IgD-negative memory B cell (primary cell): ENCODE measurements at regions not wholly inside any gene's neighbourhood (a gene's known extent, or its start where the extent isn't known, plus 50 kb on each side); places are given as distances from the start of the nearest gene placed in this dataset.

Experiments used
- H3K27ac Mint-ChIP-seq, 3 donors: one replicate each; pipeline ENCODE4 v1.8.0; 2020 to 2022; ENCODE audit warnings: mild to moderate bottlenecking in 3 of 3, mixed read lengths in 3 of 3, moderate library complexity in 1 of 3
- H3K27me3 Mint-ChIP-seq: one replicate; pipeline ENCODE4 v1.8.0; 2021; ENCODE audit warnings: mixed read lengths
- H3K36me3 Mint-ChIP-seq: one replicate; pipeline ENCODE4 v1.8.0; 2020; ENCODE audit warnings: mild to moderate bottlenecking, mixed read lengths
- H3K4me1 Mint-ChIP-seq, 3 donors: one replicate each; pipeline ENCODE4 v1.8.0; 2020 to 2022; ENCODE audit warnings: mixed read lengths in 3 of 3, mild to moderate bottlenecking in 1 of 3
- H3K4me3 Mint-ChIP-seq, 4 donors: one replicate each; pipeline ENCODE4 v1.8.0; 2020 to 2022; ENCODE audit warnings: mild to moderate bottlenecking in 4 of 4, mixed read lengths in 4 of 4, moderate library complexity in 3 of 4
- H3K9me3 Mint-ChIP-seq, 3 donors: one replicate each; pipeline ENCODE4 v1.8.0; 2020 to 2021; ENCODE audit warnings: mixed read lengths in 3 of 3, mild to moderate bottlenecking in 1 of 3

DNA sequence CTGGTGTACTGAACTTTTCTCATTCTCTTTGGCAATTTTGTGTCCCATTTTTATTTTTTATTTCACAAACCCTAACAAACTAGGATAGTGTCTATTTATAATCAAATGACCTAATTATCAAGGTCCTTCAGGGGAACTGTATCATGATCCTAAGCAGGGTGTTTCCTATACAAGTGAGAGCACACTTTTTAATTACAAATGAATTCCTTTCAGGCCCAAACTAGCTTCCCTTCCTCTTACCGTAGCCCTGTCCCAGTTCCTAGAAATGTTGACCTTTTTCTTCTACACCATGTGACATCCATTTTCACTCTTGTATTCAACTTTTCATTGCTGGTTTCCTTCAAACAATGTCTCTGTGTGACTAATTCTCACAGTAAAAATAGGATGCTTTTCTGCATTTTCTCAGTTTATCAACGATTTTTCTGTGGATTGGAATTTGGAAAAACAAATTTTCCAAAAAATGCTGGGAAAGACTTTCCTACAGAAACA is 411.4 kb downstream of the CCDC91 start:
- H3K9me3 Mint-ChIP-seq, result peaks cover 0 to 5% (median 2%) of the 10 kb centered on the region in 3 donors
- no peaks in the 10 kb centered on the region for H3K4me1 Mint-ChIP-seq
- no peak overlapping the region for H3K27ac Mint-ChIP-seq
- no peaks in the 10 kb centered on the region for H3K27me3 Mint-ChIP-seq
- H3K36me3 Mint-ChIP-seq, result no peaks in the 10 kb centered on the region
- no peak overlapping the region for H3K4me3 Mint-ChIP-seq

DNA sequence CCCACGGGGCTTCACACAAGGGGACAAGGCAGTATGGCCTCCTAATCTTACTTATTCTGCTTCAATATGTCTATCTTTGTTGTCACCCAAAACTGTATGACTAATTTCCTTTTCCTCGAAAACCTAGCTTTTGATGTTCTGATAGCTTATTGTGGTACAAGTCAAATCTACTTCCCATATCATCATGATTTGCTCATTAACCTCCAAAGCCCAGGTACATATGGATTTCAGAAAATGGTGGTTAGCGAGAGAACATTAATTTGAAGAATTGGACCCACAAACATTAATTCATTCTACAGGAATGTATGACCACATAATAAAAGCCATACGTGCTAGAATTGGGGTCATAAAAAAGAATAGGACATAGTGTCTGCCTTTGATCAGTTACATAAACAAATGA is 412.5 kb downstream of the CCDC91 start:
- H3K4me3 Mint-ChIP-seq, result no peak overlapping the region
- H3K27me3 Mint-ChIP-seq, result no peaks in the 10 kb centered on the region
- no peaks in the 10 kb centered on the region for H3K36me3 Mint-ChIP-seq
- H3K9me3 Mint-ChIP-seq, result peaks cover 5 to 13% (median 9%) of the 10 kb centered on the region in 3 donors
- no peaks in the 10 kb centered on the region for H3K4me1 Mint-ChIP-seq
- no peak overlapping the region for H3K27ac Mint-ChIP-seq

DNA sequence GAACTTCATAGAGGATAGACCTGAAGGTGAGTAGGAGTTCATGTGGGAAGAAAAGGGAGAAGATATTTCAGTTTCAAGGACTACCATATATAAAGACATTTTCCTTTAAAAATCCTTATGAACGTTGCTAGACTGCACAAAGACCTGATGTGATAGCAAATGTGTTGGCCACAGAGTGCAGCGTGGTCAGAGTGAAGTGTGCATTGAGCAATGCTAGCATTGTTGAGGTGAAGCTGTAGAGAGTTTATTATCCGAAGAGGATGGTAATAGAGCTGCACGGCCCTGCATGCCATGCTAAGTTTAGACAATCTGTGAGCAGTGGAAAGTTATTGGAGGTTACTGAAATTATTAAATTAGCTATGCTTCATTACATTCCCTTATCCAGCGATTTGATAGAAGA is 413.0 kb downstream of the CCDC91 start:
- Mint-ChIP-seq H3K9me3 (peaks cover 5 to 15% (median 10%) of the 10 kb centered on the region in 3 donors), H3K4me1 (no peaks in the 10 kb centered on the region), H3K27ac (no peak overlapping the region), H3K4me3 (no peak overlapping the region), H3K27me3 (no peaks in the 10 kb centered on the region), H3K36me3 (no peaks in the 10 kb centered on the region)

DNA sequence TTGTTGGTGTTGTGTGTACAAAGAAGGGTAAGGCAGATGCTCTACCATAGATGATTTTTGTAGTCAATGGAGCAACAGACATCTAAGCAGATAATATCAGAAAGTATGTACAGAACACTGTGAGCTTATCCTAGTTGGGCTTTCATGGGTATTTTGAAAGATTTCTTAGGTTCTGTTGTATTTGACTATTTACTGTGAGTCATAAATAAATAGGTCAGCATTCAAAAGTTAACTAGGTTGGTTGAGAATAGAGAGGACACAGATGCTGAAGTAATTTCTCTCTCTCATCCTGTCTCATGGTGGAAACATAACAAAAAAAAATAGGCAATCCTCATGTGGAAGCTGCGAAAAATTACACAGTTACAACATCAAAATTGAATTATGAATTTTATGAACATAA is 413.5 kb downstream of the CCDC91 start:
- Mint-ChIP-seq H3K27me3 (no peaks in the 10 kb centered on the region), H3K4me1 (no peaks in the 10 kb centered on the region), H3K36me3 (no peaks in the 10 kb centered on the region), H3K4me3 (no peak overlapping the region), H3K9me3 (peaks cover 5 to 15% (median 10%) of the 10 kb centered on the region in 3 donors), H3K27ac (no peak overlapping the region)

DNA sequence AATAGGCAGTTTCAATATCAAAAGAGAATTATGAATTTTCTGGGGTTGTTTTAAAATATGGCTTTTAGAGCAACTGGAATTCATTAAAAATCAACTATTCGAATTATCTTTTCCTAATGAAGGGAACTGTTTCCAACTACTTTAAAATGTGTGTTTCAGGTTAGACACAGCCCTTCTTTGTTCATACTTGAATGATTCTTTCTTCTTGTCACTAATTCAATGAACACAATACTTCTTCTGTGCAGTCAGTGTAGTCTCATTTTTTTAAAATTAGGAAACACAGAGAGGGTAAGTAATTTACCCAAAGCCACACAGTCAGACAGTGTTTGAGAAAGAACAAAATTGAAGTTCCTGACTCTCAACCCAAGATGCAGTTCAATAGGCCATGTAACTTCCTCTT is 414.0 kb downstream of the CCDC91 start:
- H3K27ac Mint-ChIP-seq, result no peak overlapping the region
- peaks cover 5 to 15% (median 10%) of the 10 kb centered on the region in 3 donors for H3K9me3 Mint-ChIP-seq
- H3K4me1 Mint-ChIP-seq, result no peaks in the 10 kb centered on the region
- H3K36me3 Mint-ChIP-seq, result no peaks in the 10 kb centered on the region
- no peaks in the 10 kb centered on the region for H3K27me3 Mint-ChIP-seq
- H3K4me3 Mint-ChIP-seq, result no peak overlapping the region

DNA sequence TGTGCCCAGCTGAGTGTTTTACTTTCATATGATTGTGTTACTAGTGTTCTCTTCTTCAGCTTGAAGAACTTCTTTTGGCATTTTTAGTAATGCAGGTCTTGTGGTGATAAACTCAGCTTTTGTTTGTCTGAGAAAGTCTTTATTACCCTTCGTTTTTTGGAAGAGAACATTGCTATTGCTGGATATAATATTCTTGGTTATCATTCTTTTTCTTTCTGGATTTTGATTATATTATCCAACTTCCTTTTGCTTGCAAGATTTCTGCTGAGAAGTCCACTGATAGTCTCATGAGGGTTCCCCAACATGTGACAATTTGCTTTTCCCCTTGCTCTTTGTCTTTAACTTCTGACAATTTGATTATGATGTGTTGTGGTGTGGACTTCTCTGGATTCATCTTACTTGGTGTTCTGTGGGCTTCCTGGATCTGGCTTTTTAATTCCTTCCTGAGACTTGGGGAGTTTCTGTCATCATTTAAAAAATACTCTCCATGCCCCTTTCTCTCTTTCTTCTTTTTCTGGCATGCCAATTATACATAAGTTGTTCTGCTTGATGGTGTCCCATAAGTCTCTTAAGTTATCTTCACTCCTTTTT is 416.8 kb downstream of the CCDC91 start:
- H3K27ac Mint-ChIP-seq, result no peak overlapping the region
- H3K4me3 Mint-ChIP-seq, result no peak overlapping the region
- H3K4me1 Mint-ChIP-seq, result no peaks in the 10 kb centered on the region
- no peaks in the 10 kb centered on the region for H3K36me3 Mint-ChIP-seq
- H3K9me3 Mint-ChIP-seq, result peaks cover 5 to 15% (median 10%) of the 10 kb centered on the region in 3 donors
- no peaks in the 10 kb centered on the region for H3K27me3 Mint-ChIP-seq

DNA sequence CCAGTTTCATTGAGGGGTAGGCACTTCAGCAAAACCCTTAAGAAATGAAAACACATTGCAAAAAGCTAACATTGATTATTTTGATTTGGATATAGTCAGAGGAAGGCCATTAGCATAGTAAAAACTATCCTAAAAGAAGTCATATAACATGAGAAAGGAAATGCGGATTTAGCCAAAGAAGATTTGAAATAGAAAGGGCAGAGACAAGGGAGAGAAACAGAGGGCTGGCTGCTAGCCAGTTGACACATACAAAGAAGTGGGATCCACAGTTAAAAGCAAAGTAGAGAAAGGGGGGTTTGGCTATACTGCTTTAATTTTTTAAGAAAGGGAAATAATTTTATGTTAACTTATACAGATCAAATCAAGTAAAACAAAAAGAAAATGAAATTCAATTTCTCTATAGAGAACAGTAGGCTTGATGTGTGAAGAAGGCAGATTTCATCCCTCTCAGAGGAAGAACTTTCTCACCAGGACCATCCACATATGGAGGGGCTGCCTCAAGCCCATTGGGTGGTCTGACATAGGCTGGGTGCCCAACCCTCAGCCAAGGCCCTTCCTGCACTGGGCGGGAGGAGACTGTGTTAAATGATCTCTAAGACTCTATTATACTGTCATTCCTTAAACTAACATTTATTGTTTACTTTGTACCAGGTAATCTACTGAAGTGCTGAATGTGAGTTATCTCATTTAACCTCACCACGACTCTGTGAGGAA is 420.3 kb downstream of the CCDC91 start:
- Mint-ChIP-seq H3K27ac (no peak overlapping the region), H3K9me3 (peaks cover 5 to 10% (median 10%) of the 10 kb centered on the region in 3 donors), H3K27me3 (peaks cover 2% of the 10 kb centered on the region), H3K36me3 (no peaks in the 10 kb centered on the region), H3K4me1 (no peaks in the 10 kb centered on the region), H3K4me3 (no peak overlapping the region)

DNA sequence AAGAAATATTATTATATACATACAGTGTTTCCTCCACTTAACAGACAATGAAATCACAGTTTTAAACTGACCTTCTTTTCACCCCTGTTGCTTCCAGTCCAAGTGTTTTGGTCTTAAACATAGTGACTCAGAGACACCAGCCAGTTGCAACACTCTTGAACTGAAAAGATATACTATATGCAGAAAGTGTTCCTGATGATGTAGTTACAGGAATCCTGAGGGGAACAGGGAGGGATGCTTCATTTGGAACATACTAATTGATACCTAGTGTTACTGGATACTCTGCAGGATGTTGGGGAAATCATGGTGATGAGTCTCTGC is 420.8 kb downstream of the CCDC91 start:
- Mint-ChIP-seq H3K4me1 (no peaks in the 10 kb centered on the region), H3K27ac (peak overlapping the region in 1 of 3 donors; percentile 44), H3K27me3 (peaks cover 2% of the 10 kb centered on the region)

DNA sequence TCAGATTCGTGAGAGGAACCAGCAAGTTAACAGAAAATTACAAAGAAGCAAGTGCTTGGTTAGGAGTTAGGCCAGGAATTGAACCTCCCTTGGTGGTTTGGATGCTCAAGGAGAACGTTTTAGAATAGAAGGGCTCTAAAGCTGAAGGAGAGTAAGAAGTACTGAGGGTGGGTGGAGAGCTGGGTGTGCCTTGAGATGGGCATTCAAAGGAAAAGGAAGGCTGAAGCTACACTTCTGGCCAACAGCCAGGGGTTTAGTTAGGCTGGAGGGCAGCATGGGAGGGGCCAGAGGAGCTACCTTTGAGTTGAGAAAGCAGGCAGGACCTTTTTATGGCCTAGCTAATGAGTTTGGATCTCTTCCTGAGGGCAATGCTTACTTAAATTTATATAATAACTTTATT is 421.2 kb downstream of the CCDC91 start:
- no peaks in the 10 kb centered on the region for H3K36me3 Mint-ChIP-seq
- peaks cover 2% of the 10 kb centered on the region for H3K27me3 Mint-ChIP-seq
- H3K27ac Mint-ChIP-seq, result peak overlapping the region in 1 of 3 donors; percentile 44
- H3K4me3 Mint-ChIP-seq, result no peak overlapping the region
- H3K4me1 Mint-ChIP-seq, result no peaks in the 10 kb centered on the region
- H3K9me3 Mint-ChIP-seq, result peaks cover 5 to 14% (median 9%) of the 10 kb centered on the region in 3 donors

More for the DNA sequence above, 420.8 kb downstream of the CCDC91 start:
- H3K9me3 Mint-ChIP-seq, result peaks cover 5 to 10% (median 9%) of the 10 kb centered on the region in 3 donors
- no peaks in the 10 kb centered on the region for H3K36me3 Mint-ChIP-seq
- H3K4me3 Mint-ChIP-seq, result no peak overlapping the region

DNA sequence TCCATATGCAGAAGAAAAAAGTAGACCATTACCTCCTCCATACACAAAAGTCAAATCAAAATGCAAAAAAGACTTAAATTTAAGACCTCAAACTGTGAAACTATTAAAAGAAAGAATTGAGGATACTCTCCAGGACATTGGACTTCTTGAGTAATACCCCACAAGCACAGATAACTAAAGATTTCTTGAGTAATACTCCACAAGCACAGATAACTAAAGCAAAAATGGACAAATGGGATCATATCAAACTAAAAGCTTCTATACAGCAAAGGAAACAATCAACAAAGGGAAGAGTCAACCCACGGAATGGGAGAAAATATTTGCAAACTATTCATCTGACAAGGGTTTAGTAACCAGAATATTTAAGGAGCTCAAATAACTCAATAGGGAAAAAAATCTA is 427.9 kb downstream of the CCDC91 start:
- Mint-ChIP-seq H3K4me1 (no peaks in the 10 kb centered on the region), H3K9me3 (peaks cover 1 to 11% (median 2%) of the 10 kb centered on the region in 3 donors), H3K27ac (no peak overlapping the region), H3K27me3 (no peaks in the 10 kb centered on the region), H3K36me3 (no peaks in the 10 kb centered on the region), H3K4me3 (no peak overlapping the region)

DNA sequence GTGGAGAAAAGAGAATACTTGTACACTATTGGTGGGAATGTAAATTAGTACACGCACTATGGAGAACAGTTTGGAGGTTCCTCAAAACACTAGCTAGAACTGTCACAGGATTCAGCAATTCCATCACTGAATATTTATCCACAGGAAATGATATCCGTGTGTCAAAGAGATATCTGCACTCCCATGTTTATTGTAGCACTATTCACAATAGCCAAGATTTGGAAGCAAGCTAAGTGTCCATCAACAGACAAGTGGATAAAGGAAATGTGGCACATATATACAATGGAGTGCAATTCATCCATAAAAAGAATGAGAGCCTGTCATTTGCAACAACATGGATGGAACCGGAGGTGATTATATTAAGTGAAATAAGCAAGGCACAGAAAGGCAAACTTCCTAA is 428.5 kb downstream of the CCDC91 start:
- Mint-ChIP-seq H3K27ac (no peak overlapping the region), H3K27me3 (peaks cover 2% of the 10 kb centered on the region), H3K36me3 (no peaks in the 10 kb centered on the region), H3K4me3 (no peak overlapping the region), H3K9me3 (peaks cover 1 to 11% (median 2%) of the 10 kb centered on the region in 3 donors), H3K4me1 (no peaks in the 10 kb centered on the region)

DNA sequence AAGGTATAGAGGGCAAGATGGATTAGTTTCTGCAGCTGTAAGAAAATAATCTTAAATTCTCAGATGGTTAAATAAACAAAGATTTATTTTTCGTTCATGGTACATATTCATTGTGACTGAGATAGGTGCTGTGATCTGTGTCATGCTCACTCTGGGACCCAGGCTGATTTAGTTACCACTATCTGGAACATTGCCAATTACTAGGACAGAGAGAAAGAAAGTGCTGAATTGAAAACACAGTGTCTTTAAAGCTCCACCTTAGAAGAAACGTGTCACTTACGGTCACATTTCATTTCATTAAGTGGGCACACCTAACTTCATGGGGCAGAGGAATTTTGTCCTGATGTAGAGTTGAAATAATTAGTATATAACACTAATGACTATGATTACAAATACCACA is 430.0 kb downstream of the CCDC91 start:
- no peak overlapping the region for H3K4me3 Mint-ChIP-seq
- H3K27ac Mint-ChIP-seq, result no peak overlapping the region
- no peaks in the 10 kb centered on the region for H3K4me1 Mint-ChIP-seq
- H3K36me3 Mint-ChIP-seq, result no peaks in the 10 kb centered on the region
- H3K9me3 Mint-ChIP-seq, result peaks cover 1 to 11% (median 3%) of the 10 kb centered on the region in 3 donors
- H3K27me3 Mint-ChIP-seq, result peaks cover 3% of the 10 kb centered on the region

DNA sequence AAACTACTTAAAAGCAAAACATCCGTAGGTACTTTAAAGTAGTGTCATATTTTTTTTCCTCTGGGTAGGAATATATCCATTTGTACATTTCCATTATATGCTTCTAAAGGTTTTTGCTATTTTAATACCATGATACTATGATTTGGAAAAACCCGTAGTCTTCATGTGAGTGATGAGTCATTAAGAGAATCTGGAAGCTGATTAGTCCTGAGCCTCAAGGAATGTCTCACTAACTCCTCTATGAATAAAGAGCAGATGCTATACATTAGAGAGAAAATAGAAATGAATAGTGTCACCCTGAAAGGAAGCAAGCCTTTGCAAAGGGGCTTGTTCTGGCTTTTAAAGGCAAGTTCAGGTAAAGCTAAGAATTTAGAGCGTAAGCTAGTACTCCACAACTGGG is 432.1 kb downstream of the CCDC91 start:
- H3K4me3 Mint-ChIP-seq, result no peak overlapping the region
- no peaks in the 10 kb centered on the region for H3K36me3 Mint-ChIP-seq
- peaks cover 3% of the 10 kb centered on the region for H3K27me3 Mint-ChIP-seq
- H3K4me1 Mint-ChIP-seq, result no peaks in the 10 kb centered on the region
- peaks cover 0 to 1% (median 0%) of the 10 kb centered on the region in 3 donors for H3K9me3 Mint-ChIP-seq
- no peak overlapping the region for H3K27ac Mint-ChIP-seq

DNA sequence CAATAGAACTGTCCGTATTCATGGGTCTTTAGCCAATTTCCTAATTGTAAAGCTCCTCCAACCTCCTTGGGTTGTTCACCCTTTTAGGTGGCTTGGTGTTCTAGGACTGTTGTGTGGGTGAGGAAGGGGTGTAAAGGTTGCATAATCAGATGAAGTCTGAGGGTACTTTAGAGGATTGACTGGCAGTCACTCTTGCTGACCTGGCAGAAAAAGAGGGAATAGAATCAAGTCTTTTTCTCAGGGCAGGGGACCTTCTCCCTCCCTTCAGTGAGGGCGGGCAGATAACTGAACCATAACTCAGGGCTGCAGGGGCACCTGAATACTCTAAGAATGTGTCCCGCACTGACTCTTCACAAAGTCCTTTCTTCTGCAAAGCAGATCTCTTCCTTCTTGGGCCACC is 436.2 kb downstream of the CCDC91 start:
- H3K4me3 Mint-ChIP-seq, result no peak overlapping the region
- peaks cover 3% of the 10 kb centered on the region for H3K27me3 Mint-ChIP-seq
- H3K9me3 Mint-ChIP-seq, result peaks cover 0 to 1% (median 0%) of the 10 kb centered on the region in 3 donors
- no peak overlapping the region for H3K27ac Mint-ChIP-seq
- H3K36me3 Mint-ChIP-seq, result no peaks in the 10 kb centered on the region
- no peaks in the 10 kb centered on the region for H3K4me1 Mint-ChIP-seq

DNA sequence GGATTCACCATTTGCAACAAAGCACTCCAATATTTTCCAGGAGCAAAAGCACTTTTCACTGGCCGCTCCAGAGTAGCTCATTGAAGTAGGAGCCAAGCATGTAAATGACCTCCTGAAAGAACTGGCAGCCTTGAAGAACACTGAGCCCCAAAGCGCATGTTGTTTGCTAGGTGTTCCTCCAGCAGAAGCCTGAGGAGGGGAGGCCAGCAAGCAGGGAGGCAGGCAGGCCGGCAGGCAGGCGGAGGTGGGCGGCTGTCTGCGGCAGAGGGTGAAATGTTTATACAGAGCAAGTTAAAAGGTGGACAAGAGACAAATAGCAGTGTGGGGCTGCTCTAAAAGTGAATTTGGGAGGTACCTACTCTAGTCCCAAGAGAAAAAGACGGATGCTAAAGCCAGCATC is 439.4 kb downstream of the CCDC91 start:
- no peak overlapping the region for H3K4me3 Mint-ChIP-seq
- no peaks in the 10 kb centered on the region for H3K27me3 Mint-ChIP-seq
- H3K9me3 Mint-ChIP-seq, result no peaks in the 10 kb centered on the region
- no peaks in the 10 kb centered on the region for H3K36me3 Mint-ChIP-seq
- no peak overlapping the region for H3K27ac Mint-ChIP-seq
- H3K4me1 Mint-ChIP-seq, result no peaks in the 10 kb centered on the region

DNA sequence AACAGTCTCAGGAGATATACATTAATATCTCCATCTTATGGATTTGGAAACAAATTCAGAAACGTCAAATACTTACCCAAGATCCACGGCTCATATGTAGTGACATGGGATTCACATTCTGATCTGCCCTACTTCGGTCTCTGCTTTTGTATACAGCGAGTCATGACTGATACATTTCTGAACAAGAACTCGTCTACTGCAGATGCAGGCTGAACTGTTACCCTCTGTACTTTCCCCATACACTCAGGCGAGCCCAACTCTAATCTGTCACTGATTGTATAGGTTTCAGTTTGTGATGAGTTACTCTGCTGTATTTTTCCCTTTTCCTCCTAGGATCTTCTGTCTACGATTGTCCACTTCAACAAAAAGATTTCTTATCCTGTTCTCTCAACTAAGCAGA is 441.6 kb downstream of the CCDC91 start:
- H3K4me3 Mint-ChIP-seq, result no peak overlapping the region
- H3K36me3 Mint-ChIP-seq, result no peaks in the 10 kb centered on the region
- no peak overlapping the region for H3K27ac Mint-ChIP-seq
- no peaks in the 10 kb centered on the region for H3K27me3 Mint-ChIP-seq
- H3K9me3 Mint-ChIP-seq, result no peaks in the 10 kb centered on the region
- no peaks in the 10 kb centered on the region for H3K4me1 Mint-ChIP-seq
